ENCODE measurements at regions not wholly inside any gene's neighbourhood (a gene's known extent, or its start where the extent isn't known, plus 50 kb on each side); places are given as distances from the start of the nearest gene placed in this dataset.
"Not testable (repeated sequence)": the region's sequence is repeated elsewhere in the genome, so short reads cannot be mapped to it uniquely, and the experiment has no call there.

DNA sequence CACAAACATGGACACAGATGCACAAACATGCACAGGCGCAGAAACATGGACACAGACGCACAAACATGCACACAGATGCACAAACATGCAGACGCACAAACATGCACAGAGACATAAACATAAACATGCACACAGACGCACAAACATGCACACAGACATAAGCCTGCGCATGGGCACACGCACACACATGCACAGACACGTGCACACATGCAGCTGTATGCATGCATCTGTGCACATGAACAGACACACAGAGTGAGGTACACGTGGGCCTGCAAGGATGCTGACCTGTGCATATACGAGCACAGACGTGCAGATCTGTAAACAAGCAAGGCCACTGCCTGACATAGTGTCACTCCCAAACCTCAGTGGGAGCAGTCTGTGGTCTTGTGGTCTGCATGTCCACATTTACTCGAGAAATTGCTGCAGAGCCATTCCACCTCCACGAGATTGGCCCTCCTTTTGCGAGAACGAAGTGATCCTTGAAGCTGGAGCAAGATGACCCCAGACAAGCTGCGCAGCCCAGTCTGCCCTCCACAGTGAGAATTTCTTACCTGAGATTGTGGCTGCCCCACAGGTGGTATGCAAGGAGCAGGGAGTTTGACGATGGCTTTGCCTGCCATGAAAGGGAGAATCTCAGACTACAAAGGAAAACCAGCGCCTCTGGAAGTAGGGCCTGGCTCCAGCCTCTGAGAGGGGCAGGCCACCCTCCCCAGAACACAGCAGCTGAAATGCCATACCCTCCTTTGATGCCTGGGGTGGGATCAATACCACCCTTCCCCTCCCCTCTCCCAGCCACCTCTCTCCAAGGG is 299.9 kb downstream of the BRD1 start:
- DNase-seq (ENCODE audit: low read depth) = no peak

DNA sequence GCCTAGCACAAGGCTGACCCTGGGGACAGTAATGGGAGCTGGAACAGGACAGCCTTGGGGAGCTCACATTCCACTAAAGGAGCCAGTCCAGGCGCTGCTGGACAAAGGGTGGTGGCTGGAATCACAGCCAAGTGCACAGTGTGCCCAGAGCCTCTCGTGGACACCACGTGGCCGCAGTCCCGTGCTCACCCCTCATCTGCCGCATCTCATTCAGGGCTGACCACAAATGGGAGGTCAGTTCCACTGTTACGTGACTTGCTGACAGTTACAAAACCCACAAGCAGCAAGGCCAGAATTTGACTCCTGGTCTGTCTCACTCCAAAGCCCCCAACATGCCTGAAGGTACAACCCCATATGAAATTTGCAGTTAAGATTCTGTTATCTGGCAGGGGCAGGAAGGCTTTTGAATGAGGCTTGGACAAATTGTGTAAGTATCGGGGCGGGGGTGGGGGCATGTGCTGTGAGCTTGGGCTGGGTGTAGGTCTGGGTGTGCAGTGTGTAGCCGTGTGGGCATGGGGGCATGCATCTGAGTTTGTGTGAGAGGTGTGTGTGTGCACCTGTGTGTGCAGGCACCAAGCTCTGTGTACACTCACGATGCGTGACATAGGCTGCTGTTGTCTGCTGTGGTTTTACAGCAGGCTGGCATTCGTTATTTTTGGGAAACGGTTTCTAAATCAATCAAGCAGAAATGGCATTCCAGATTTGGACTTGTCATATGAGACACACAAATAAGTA is 301.7 kb downstream of the BRD1 start:
- DNase-seq (ENCODE audit: low read depth) = no peak

DNA sequence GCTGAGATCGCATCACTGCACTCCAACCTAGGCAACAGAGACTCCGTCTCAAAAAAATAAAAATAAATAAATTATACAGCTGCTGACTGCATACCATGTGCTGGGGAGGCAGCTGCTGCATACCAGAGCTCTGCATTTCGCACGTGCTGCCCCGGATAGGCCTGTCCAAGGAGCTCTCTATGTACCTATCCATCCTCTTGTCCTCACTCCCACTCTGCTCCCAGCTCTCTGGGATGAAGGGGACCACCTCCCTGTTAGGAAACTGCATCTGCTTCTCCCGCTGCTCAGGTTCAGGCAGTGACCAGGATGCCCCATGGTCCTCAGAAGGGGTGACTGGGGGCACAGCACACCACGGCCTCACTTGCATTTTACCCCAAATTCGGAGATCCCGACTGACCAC is 302.3 kb downstream of the BRD1 start:
- DNase-seq (ENCODE audit: low read depth) = no peak

DNA sequence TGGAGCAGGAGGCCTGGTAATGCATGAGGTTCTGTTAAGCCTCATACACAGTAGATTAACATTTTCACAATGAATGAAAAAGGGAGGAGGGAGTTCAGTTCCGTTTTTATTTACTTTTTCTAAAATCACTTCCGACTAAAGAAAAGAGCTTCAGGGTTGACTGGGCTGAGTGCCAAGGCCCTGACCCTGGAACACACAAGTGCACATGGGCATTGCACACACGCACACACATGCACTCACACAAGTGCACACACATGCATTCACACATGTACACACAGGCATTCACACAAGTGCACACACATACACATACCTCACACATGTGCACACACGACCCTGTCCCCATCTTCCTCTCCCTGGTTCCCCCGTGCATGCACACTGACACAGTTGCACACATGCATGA is 303.3 kb downstream of the BRD1 start:
- no peak for DNase-seq (ENCODE audit: low read depth)

DNA sequence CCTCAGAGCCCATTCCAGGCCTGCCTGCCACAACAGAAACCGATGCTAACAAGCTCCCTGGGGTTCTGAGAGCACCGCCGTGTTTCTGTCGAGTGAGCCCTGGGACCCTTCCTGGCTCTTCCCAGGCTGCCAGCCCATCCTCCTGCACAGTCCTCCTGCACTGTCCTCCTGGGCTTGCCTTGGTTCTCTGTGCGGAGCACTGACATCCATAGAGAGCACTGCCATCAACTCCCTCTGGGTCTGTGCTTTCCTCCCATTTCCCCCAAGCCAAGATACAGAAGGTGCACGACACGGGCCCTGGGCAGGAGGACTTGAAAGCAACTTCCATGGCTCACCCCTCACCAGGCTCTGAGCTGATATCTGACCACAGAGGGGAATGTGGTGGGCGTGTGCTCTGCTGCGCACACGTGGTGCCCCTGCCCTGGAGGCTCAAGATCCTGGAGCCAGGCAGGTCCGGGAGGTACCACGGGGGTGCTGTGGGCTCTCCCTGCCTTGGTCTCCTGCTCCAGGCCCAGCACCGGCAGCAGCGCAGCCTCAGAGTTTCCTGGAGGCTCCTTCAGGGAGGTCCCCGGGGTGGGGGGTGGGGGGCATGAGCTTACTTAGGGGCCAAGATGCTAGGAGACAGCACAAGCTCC is 304.2 kb downstream of the BRD1 start:
- peak; percentile 30 for DNase-seq (ENCODE audit: low read depth)

- DNase-seq (ENCODE audit: low read depth) = no peak
These were observed 304.9 kb downstream of the BRD1 start for GRCh38 chr22:49522582-49523373.

DNA sequence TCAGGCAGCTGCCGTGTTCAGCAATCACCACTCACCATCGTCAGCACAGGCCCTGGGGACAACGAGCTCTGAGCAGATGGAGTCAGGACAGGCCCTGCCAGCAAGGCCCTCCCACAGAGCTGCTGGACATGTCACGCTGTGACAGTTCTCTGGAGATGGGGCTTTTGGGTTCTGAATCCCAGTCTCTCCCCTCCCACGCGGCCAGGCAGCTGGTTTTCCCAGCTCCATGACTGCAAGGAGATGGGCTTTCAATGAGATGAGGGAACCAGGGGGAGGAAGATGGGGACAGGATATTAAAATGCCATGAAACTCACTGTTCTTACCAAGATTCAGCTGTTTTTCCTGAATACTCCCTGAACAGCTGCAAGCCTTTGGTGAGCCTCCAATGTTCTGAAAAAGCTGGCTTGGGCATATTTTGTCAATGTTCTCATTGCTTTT is 305.9 kb downstream of the BRD1 start:
- no peak for DNase-seq (ENCODE audit: low read depth)

DNA sequence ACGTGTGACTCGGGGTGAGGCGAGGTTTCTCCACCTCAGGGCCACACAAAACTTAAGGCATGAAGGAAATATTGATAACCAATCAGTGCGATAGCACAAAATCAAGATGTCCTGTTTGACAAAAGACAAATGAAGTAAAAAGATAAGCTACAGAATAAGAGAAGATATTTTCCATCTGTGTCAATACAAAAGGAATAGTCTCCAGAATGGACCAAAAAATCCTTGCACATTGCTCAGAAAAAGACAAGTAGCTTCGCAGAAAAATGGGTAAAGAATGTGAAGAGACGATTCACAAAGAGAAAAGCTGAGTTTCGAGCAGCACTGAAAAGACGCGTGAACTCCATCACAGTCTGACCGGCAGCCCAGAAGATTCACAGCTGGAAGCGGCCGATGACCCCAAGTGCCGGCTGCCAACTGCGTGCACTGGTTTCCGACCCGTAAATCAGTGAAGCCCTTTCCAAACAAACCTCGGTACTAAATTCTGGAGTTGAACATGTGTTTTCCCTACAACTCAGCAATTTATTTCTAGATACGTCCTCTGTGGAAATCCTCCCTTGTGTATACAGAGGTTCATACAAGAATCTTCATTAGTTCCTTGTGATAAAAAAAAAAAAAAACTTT is 308.4 kb downstream of the BRD1 start:
- DNase-seq (ENCODE audit: low read depth) = no peak

DNA sequence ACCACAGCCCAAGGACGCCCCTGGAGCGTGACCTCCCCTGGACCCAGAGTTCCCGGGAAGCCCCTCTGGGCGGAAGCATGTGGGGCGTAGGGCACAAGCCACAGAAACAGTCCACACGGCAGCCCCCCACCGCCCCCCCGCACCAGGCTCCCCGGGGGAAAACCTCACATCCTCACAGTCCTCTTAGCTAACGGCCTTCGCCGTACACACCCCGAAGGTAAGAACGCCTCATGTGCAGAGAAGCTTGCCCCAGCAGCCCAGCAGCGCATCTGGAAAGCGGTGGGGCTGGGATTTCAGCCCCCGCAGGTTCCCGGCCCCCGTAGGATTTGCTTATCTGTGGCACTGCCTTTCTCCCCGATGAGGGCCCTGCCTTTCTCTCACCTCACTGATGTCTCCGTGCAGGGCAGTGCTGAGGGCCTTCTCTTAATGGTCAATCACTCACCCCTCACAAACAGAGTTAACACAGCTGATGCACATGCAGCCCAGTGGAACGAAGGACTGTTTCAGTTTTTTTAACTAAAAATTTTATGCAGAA is 309.2 kb downstream of the BRD1 start:
- DNase-seq (ENCODE audit: low read depth) = no peak

DNA sequence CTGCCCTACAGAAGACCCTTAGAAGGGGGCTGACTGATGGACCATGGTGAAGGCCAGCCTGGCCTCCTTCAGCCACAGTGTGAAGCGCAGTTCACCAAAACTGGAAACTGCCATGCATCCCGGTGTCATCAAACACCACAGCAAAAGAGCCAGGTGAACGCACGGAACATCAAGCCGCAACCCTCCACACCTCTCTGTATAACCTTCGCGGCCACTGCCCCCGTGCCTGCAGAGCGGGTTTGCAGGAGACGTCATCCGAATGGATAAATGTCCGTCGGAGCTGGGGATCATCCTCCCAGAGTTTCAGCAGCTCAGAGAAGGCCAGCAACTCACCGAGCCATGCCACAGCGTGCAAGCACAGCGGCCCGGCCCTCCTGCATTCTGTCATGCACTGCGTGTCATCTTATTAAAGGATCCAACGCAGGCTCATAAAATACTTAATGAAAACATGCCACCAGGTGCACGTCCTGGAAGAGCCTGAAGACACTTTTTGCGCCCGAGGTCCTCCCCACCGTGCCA is 309.9 kb downstream of the BRD1 start:
- no peak for DNase-seq (ENCODE audit: low read depth)

DNA sequence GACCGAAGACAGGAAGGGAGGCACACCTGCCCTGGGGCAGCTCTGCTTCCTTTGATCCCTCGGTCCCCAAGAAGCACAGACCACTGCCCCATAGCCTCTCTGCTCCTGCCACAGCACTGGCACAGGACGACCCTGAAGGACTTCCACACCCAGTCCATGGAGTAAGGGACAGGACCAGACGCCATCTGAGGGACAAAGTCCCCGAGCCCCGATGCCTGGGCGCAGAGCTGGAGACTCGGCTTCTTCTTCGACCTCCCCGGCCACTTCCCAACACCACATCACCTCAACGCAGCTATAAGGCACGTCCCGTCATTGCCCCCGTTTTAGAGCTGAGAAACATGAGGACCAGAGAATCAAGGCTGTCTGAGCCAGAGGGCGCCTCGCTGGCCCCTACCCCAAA is 310.5 kb downstream of the BRD1 start:
- no peak for DNase-seq (ENCODE audit: low read depth)

GRCh38 chr22:49515475-49515874 is 312.2 kb downstream of the BRD1 start:
- DNase-seq (ENCODE audit: low read depth) = no peak

GRCh38 chr22:49514641-49515040 is 313.0 kb downstream of the BRD1 start:
- DNase-seq (ENCODE audit: low read depth) = no peak

GRCh38 chr22:49514211-49514610 is 313.5 kb downstream of the BRD1 start:
- DNase-seq (ENCODE audit: low read depth) = no peak

GRCh38 chr22:49513358-49513851 is 314.3 kb downstream of the BRD1 start:
- no peak for DNase-seq (ENCODE audit: low read depth)

DNA sequence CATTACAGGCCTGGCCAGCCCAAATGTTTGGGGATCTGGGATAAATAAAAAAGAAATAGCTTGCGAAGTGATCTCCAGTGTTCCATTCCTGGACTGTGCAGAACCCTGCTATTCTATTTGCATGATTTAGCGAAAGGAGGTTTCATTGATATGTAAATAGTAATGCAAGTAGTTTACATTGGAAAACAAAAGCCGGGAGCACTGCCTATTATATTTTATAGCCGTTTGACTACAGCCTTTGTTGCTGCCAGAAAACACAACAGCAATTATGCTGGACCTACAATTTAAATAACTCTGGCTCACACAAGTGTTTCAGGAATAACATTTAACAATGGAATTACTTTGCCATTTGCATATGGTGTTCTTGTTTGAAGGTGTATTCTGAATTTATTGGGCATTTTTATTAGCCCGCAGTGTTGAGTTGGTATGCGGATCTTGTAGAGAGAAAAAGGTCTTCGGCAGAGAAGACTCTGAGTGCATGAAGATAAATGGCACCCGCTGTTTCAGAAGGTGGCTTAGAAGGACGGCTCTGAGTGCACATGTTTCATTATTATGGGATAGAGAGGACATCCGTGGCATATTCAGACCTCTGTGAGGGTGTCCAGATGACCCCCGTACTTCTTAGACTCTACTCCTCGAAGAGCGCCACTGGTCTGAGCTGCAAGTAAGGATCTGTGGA is 315.0 kb downstream of the BRD1 start:
- no peak for DNase-seq (ENCODE audit: low read depth)

DNA sequence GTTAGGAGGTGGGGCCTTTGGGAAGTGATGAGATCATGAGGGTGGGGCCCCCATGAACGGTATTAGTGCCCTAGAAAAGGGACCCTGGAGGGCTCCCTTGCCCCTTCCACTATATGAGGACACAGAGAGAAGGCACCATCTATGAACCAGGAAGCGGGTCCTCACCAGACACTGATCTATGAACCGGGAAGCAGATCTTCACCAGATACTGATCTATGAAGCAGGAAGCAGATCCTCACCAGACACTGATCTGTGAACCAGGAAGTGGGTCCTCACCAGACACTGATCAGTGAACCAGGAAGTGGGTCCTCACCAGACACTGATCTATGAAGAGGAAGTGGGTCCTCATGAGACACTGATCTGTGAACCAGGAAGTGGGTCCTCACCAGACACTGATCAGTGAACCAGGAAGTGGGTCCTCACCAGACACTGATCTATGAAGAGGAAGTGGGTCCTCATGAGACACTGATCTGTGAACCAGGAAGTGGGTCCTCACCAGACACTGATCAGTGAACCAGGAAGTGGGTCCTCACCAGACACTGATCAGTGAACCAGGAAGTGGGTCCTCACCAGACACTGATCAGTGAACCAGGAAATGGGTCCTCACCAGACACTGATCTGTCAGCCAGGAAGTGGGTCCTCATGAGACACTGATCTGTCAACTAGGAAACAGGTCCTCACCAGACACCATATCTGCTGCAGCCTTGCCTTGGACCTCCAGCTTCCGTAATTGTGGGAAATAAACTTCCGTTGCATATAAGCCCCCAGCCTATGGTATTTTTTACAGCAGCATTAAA is 316.1 kb downstream of the BRD1 start:
- DNase-seq (ENCODE audit: low read depth) = not testable (repeated sequence)

- no peak for DNase-seq (ENCODE audit: low read depth)
These were observed 317.0 kb downstream of the BRD1 start for GRCh38 chr22:49510718-49511117.

- no peak for DNase-seq (ENCODE audit: low read depth)
These were observed 318.7 kb downstream of the BRD1 start for GRCh38 chr22:49509016-49509415.
